HCT116 (cell line): ENCODE measurements at regions not wholly inside any gene's neighbourhood (a gene's known extent, or its start where the extent isn't known, plus 50 kb on each side); places are given as distances from the start of the nearest gene placed in this dataset.

Experiments
- ATAC-seq: fragments of 200-7000 bp; cut with Tn5 transposase; 2 replicates; pipeline ENCODE4 v1.9.1; 2020; ENCODE audit warnings: mild to moderate bottlenecking, moderate library complexity
- BruUV-seq: library from RNA; stranded (reverse); fragments of 400-500 nt; replicated peaks from 2 replicates; lab custom pipeline; 2021; lab: Mats Ljungman, UMichigan
- CTCF ChIA-PET: fragments of 300-600 bp; sonication (Branson Sonifier 250); formaldehyde crosslinking; loops from one replicate; lab custom pipeline; 2021; ENCODE audit warnings: antibody characterized with exemption; lab: Charles Lee
- POLR2A ChIA-PET: fragments of 300-600, 350-600 bp; sonication (Branson Sonifier 250); formaldehyde crosslinking; loops from one replicate; lab custom pipeline; 2021; ENCODE audit warnings: antibody characterized with exemption; lab: Charles Lee
- RAD21 ChIA-PET, 2 experiments: fragments of 300-600 bp; sonication (Branson Sonifier 250); formaldehyde crosslinking; loops; one replicate each; lab custom pipeline; 2023; ENCODE audit warnings: low total read pairs in 2 of 2; ENCODE audit not compliant: uncharacterized antibody in 2 of 2, unreplicated experiment in 2 of 2, low non-redundant PET in 1 of 2; lab: Charles Lee
- DNase-seq: peaks from one replicate; pipeline ENCODE4 v3.0.0-alpha.2; 2010; ENCODE audit warnings: low read depth, low spot score
- H2AFZ ChIP-seq: fragments of 200-600 bp; shearing (Covaris generic), sonication (generic); 2 replicates; pipeline ENCODE4 v1.6.1; 2017; ENCODE audit warnings: low read depth, mixed run types, mixed read lengths, antibody characterized with exemption, low read length; ENCODE audit not compliant: poor library complexity, severe bottlenecking
- H3K27ac ChIP-seq: 2 replicates; pipeline ENCODE4 v1.5.1; 2012; ENCODE audit warnings: low read depth, low read length
- H3K27me3 ChIP-seq: fragments of 200-600 bp; sonication (generic); 2 replicates; pipeline ENCODE4 v1.6.1; 2016; ENCODE audit warnings: mixed run types, low read length, mixed read lengths; ENCODE audit not compliant: insufficient read depth
- H3K36me3 ChIP-seq, 2 experiments: fragments of 200-500 bp in 1 of 2; fragments of 200-600 bp in 1 of 2; sonication (Bioruptor generic) in 1 of 2; sonication (generic) in 1 of 2; 2 replicates each; pipeline versions ENCODE4 v1.5.1 to v1.6.1; 2014 to 2016; ENCODE audit warnings: low read length in 2 of 2, inconsistent platforms in 1 of 2, mixed read lengths in 1 of 2, mixed run types in 1 of 2; ENCODE audit not compliant: insufficient read depth in 2 of 2, control insufficient read depth in 1 of 2
- H3K4me1 ChIP-seq, 2 experiments: fragments of 200-600 bp in 1 of 2; sonication (generic) in 1 of 2; 2 replicates each; pipeline versions ENCODE4 v1.5.1 to v1.6.1; 2012 to 2017; ENCODE audit warnings: low read length in 2 of 2, inconsistent platforms in 1 of 2, mild to moderate bottlenecking in 1 of 2, mixed read lengths in 1 of 2, mixed run types in 1 of 2, moderate library complexity in 1 of 2; ENCODE audit not compliant: insufficient read depth in 2 of 2, control insufficient read depth in 1 of 2
- H3K4me2 ChIP-seq: fragments of 200-600 bp; sonication (generic); 2 replicates; pipeline ENCODE4 v1.6.1; 2017; ENCODE audit warnings: mixed run types, low read length, mixed read lengths
- H3K4me3 ChIP-seq, 2 experiments: fragments of 200-600 bp in 1 of 2; sonication (generic) in 1 of 2; replicated peaks in 1 of 2; 2 replicates each; pipeline ENCODE4 v1.5.1; 2011 to 2016; ENCODE audit warnings: low read length in 2 of 2, control low read depth in 1 of 2, low read depth in 1 of 2, mild to moderate bottlenecking in 1 of 2, mixed read lengths in 1 of 2, mixed run types in 1 of 2
- H3K79me2 ChIP-seq: fragments of 200-600 bp; sonication (generic); 2 replicates; pipeline ENCODE4 v1.6.1; 2017; ENCODE audit warnings: mild to moderate bottlenecking, mixed run types, low read length, moderate library complexity, mixed read lengths; ENCODE audit not compliant: insufficient read depth
- H3K9ac ChIP-seq: fragments of 200-600 bp; sonication (generic); 2 replicates; pipeline ENCODE4 v1.6.1; 2016; ENCODE audit warnings: low read length, mixed read lengths
- H3K9me2 ChIP-seq: fragments of 200-600 bp; sonication (generic), shearing (Covaris generic); 2 replicates; pipeline ENCODE4 v1.6.1; 2017; ENCODE audit warnings: mixed run types, mild to moderate bottlenecking, moderate library complexity; ENCODE audit not compliant: insufficient read depth
- H3K9me3 ChIP-seq, 2 experiments: fragments of 200-500 bp in 1 of 2; fragments of 200-600 bp in 1 of 2; sonication (Bioruptor generic) in 1 of 2; sonication (generic) in 1 of 2; 2 replicates each; pipeline ENCODE4 v1.6.1; 2014 to 2017; ENCODE audit warnings: low read length in 2 of 2, mixed read lengths in 2 of 2, inconsistent platforms in 1 of 2, low read depth in 1 of 2, mild to moderate bottlenecking in 1 of 2, mixed run types in 1 of 2, moderate library complexity in 1 of 2; ENCODE audit not compliant: control insufficient read depth in 1 of 2, insufficient read depth in 1 of 2
- H4K20me1 ChIP-seq: fragments of 200-600 bp; sonication (generic), shearing (Covaris generic); 2 replicates; pipeline ENCODE4 v1.6.1; 2017; ENCODE audit warnings: mixed run types, mild to moderate bottlenecking, moderate library complexity; ENCODE audit not compliant: insufficient read depth
- CEBPB ChIP-seq: IDR thresholded peaks from 2 replicates; pipeline ENCODE4 v1.6.1; 2012; ENCODE audit warnings: low read depth
- CTCF ChIP-seq, 3 experiments: fragments of 200-600 bp in 1 of 3; sonication (generic) in 1 of 3; IDR thresholded peaks in 2 of 3; conservative IDR thresholded peaks in 1 of 3; 2 replicates each; pipeline ENCODE4 v1.5.1; 2012 to 2017; ENCODE audit warnings: low read depth in 2 of 3, low read length in 2 of 3, antibody characterized with exemption in 1 of 3, borderline replicate concordance in 1 of 3, control low read depth in 1 of 3, mild to moderate bottlenecking in 1 of 3, mixed read lengths in 1 of 3, mixed run types in 1 of 3, moderate library complexity in 1 of 3; ENCODE audit not compliant: insufficient read depth in 1 of 3
- EZH2phosphoT487 ChIP-seq: fragments of 200-600 bp; IDR thresholded peaks from 2 replicates; pipeline ENCODE4 v1.6.1; 2018; ENCODE audit warnings: antibody characterized with exemption, borderline replicate concordance
- JUND ChIP-seq: IDR thresholded peaks from 2 replicates; pipeline ENCODE4 v1.6.1; 2012
- MAX ChIP-seq: IDR thresholded peaks from 2 replicates; pipeline ENCODE4 v1.6.1; 2012
- POLR2A ChIP-seq: IDR thresholded peaks from 2 replicates; pipeline ENCODE4 v1.7.0; 2011; ENCODE audit warnings: borderline replicate concordance; ENCODE audit not compliant: insufficient read depth, insufficient read length; ENCODE audit errors: extremely low read depth
- RAD21 ChIP-seq: IDR thresholded peaks from 2 replicates; pipeline ENCODE4 v1.6.1; 2012; ENCODE audit warnings: low read depth, mild to moderate bottlenecking
- YY1 ChIP-seq: IDR thresholded peaks from 2 replicates; pipeline ENCODE4 v1.6.1; 2011; ENCODE audit warnings: low read length, low read depth, moderate library complexity, mild to moderate bottlenecking; ENCODE audit not compliant: insufficient replicate concordance; ENCODE audit errors: extremely low read depth
- ZFX ChIP-seq: fragments of 450-650 bp; IDR thresholded peaks from 2 replicates; pipeline ENCODE4 v1.6.1; 2017
- intact Hi-C: fragments of 100-400 bp; cut with micrococcal nuclease; formaldehyde crosslinking; loops from 2 replicates; pipeline ENCODE4 v1.10.0; 2022
- TF ChIP-seq, protein P1 (sequence below): IDR thresholded peaks from 2 replicates; pipeline ENCODE4 v1.6.1; 2012; ENCODE audit warnings: low read depth

- no TSS peak for BruUV-seq
- no peak overlapping the region for H3K4me2 ChIP-seq
- H3K9me2 ChIP-seq = no peaks in the 10 kb centered on the region
- H3K27me3 ChIP-seq = peaks cover 7% of the 10 kb centered on the region; the same call in 1 of the 2 replicates
- H3K9me3 ChIP-seq = no peaks in the 10 kb centered on the region
- no peaks in the 10 kb centered on the region for H3K4me1 ChIP-seq
- no peak overlapping the region for H3K4me3 ChIP-seq
- DNase-seq (no peak), ATAC-seq (no peak)
- H3K27ac ChIP-seq = no peak overlapping the region
- POLR2A ChIA-PET = no interaction called here
- H2AFZ ChIP-seq = no peak overlapping the region
- intact Hi-C loops = no loop called here
- H3K79me2 ChIP-seq = no peaks in the 10 kb centered on the region
- RAD21 ChIA-PET = no interaction called here
- H4K20me1 ChIP-seq = no peaks in the 10 kb centered on the region
- no peaks in the 10 kb centered on the region for H3K36me3 ChIP-seq
- H3K9ac ChIP-seq = no peak overlapping the region
- CTCF ChIA-PET = no interaction called here
- TF ChIP-seq, protein P1, sequence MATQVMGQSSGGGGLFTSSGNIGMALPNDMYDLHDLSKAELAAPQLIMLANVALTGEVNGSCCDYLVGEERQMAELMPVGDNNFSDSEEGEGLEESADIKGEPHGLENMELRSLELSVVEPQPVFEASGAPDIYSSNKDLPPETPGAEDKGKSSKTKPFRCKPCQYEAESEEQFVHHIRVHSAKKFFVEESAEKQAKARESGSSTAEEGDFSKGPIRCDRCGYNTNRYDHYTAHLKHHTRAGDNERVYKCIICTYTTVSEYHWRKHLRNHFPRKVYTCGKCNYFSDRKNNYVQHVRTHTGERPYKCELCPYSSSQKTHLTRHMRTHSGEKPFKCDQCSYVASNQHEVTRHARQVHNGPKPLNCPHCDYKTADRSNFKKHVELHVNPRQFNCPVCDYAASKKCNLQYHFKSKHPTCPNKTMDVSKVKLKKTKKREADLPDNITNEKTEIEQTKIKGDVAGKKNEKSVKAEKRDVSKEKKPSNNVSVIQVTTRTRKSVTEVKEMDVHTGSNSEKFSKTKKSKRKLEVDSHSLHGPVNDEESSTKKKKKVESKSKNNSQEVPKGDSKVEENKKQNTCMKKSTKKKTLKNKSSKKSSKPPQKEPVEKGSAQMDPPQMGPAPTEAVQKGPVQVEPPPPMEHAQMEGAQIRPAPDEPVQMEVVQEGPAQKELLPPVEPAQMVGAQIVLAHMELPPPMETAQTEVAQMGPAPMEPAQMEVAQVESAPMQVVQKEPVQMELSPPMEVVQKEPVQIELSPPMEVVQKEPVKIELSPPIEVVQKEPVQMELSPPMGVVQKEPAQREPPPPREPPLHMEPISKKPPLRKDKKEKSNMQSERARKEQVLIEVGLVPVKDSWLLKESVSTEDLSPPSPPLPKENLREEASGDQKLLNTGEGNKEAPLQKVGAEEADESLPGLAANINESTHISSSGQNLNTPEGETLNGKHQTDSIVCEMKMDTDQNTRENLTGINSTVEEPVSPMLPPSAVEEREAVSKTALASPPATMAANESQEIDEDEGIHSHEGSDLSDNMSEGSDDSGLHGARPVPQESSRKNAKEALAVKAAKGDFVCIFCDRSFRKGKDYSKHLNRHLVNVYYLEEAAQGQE = no peak
- TF ChIP-seq CEBPB (no peak), POLR2A (no peak), JUND (no peak), MAX (no peak), YY1 (no peak), EZH2phosphoT487 (no peak), ZFX (no peak), CTCF (IDR thresholded peaks at IDR 0.05 in 2 of 3, conservative IDR thresholded peaks at IDR 0.05 in 1 of 3; ENCODE audit: borderline replicate concordance in 1 of 3, insufficient read depth in 1 of 3, low read depth in 2 of 3, low read length in 2 of 3) (no peak), RAD21 (no peak)
Observed at GRCh38 chr20:63132715-63133471, 83.0 kb downstream of the YTHDF1 start.
